H1 (cell line): ENCODE measurements at regions not wholly inside any gene's neighbourhood (a gene's known extent, or its start where the extent isn't known, plus 50 kb on each side); places are given as distances from the start of the nearest gene placed in this dataset.

Experiments used
- CTCF ChIA-PET: fragments of 300-600 bp; sonication (Branson Sonifier 250); formaldehyde crosslinking; loops from one replicate; lab custom pipeline; 2021; ENCODE audit not compliant: partially characterized antibody; lab: Charles Lee
- POLR2A ChIA-PET: fragments of 300-600 bp; sonication (Branson Sonifier 250); formaldehyde crosslinking; loops from one replicate; lab custom pipeline; 2021; ENCODE audit warnings: inconsistent platforms; ENCODE audit not compliant: partially characterized antibody; lab: Charles Lee
- DNase-seq, 2 experiments: peaks; one replicate each; pipeline versions ENCODE4 v3.0.0 to v3.0.0-alpha.2; 2010 to 2022; ENCODE audit warnings: low spot score in 2 of 2, low read depth in 1 of 2, mixed read lengths in 1 of 2
- FAIRE-seq: peaks from 2 replicates; lab custom pipeline; 2011; peaks lifted over from hg19 to GRCh38; lab: Jason Lieb, UNC
- H2AFZ ChIP-seq: 2 replicates; pipeline ENCODE4 v1.8.1; 2012; ENCODE audit warnings: low read length, inconsistent platforms
- H2AK5ac ChIP-seq: 2 replicates; pipeline ENCODE4 v1.6.1; 2013; ENCODE audit warnings: low read depth, low read length
- H2BK120ac ChIP-seq: replicated peaks from 2 replicates; pipeline ENCODE3; 2013; ENCODE audit warnings: low read depth, low read length, inconsistent platforms
- H2BK12ac ChIP-seq: 2 replicates; pipeline ENCODE4 v1.6.1; 2013; ENCODE audit warnings: low read depth, low read length
- H2BK15ac ChIP-seq: 2 replicates; pipeline ENCODE4 v1.6.1; 2013; ENCODE audit warnings: low read length
- H2BK20ac ChIP-seq: 2 replicates; pipeline ENCODE4 v1.6.1; 2013; ENCODE audit warnings: low read length
- H2BK5ac ChIP-seq: 2 replicates; pipeline ENCODE4 v1.6.1; 2013; ENCODE audit warnings: low read depth, low read length
- H3K14ac ChIP-seq: 2 replicates; pipeline ENCODE4 v1.6.1; 2013; ENCODE audit warnings: inconsistent platforms; ENCODE audit not compliant: insufficient read length
- H3K18ac ChIP-seq: 2 replicates; pipeline ENCODE4 v1.6.1; 2013; ENCODE audit warnings: low read length; ENCODE audit errors: extremely low read depth
- H3K23ac ChIP-seq: 2 replicates; pipeline ENCODE4 v1.6.1; 2013; ENCODE audit warnings: inconsistent platforms; ENCODE audit not compliant: insufficient read length
- H3K23me2 ChIP-seq: 2 replicates; pipeline ENCODE4 v1.6.1; 2013; ENCODE audit warnings: low read depth, low read length
- H3K27ac ChIP-seq: 2 replicates; pipeline ENCODE4 v1.6.1; 2011; ENCODE audit warnings: low read depth, low read length, inconsistent platforms
- H3K27me3 ChIP-seq, 4 experiments: replicated peaks in 1 of 4; 1 replicate in 1 of 4; 2 replicates in 3 of 4; pipeline versions ENCODE4 v1.6.1 to v1.8.1; 2011 to 2013; ENCODE audit warnings: low read length in 3 of 4, mild to moderate bottlenecking in 3 of 4, inconsistent platforms in 2 of 4, mixed read lengths in 2 of 4, moderate library complexity in 1 of 4; ENCODE audit not compliant: control insufficient read depth in 3 of 4, insufficient read depth in 3 of 4; ENCODE audit errors: extremely low read depth in 1 of 4
- H3K36me3 ChIP-seq, 4 experiments: 2 replicates each; pipeline versions ENCODE4 v1.6.1 to v1.8.1; 2011 to 2013; ENCODE audit warnings: mild to moderate bottlenecking in 4 of 4, low read length in 3 of 4, moderate library complexity in 2 of 4, control low read depth in 1 of 4, inconsistent platforms in 1 of 4; ENCODE audit not compliant: insufficient read depth in 4 of 4, control insufficient read depth in 2 of 4
- H3K4ac ChIP-seq: replicated peaks from 2 replicates; pipeline ENCODE3; 2013; ENCODE audit warnings: low read length, low read depth, mixed read lengths, inconsistent platforms; ENCODE audit not compliant: insufficient read length
- H3K4me1 ChIP-seq, 4 experiments: replicated peaks in 1 of 4; 1 replicate in 1 of 4; 2 replicates in 3 of 4; pipeline versions ENCODE4 v1.6.1 to v1.8.1; 2011 to 2013; ENCODE audit warnings: low read length in 3 of 4, inconsistent platforms in 2 of 4, mixed read lengths in 1 of 4; ENCODE audit not compliant: insufficient read depth in 4 of 4, control insufficient read depth in 3 of 4
- H3K4me2 ChIP-seq, 2 experiments: 2 replicates each; pipeline versions ENCODE4 v1.6.1 to v1.8.1; 2011 to 2013; ENCODE audit warnings: low read depth in 2 of 2, low read length in 2 of 2, control low read depth in 1 of 2, inconsistent platforms in 1 of 2, mild to moderate bottlenecking in 1 of 2; ENCODE audit not compliant: insufficient read depth in 1 of 2
- H3K4me3 ChIP-seq, 4 experiments: fragments of 200-600, 300-600 bp in 1 of 4; sonication (generic), shearing (Covaris generic), sonication (Bioruptor Twin) in 1 of 4; 2 replicates each; pipeline versions ENCODE4 v1.5.1 to v1.8.1; 2011 to 2016; ENCODE audit warnings: low read length in 4 of 4, low read depth in 3 of 4, control low read depth in 2 of 4, inconsistent platforms in 2 of 4, mild to moderate bottlenecking in 2 of 4, mixed read lengths in 1 of 4, moderate library complexity in 1 of 4; ENCODE audit not compliant: insufficient read depth in 2 of 4; ENCODE audit errors: extremely low read depth in 1 of 4
- H3K56ac ChIP-seq: replicated peaks from 2 replicates; pipeline ENCODE3; 2013; ENCODE audit warnings: low read depth, mild to moderate bottlenecking, mixed read lengths, low read length, inconsistent platforms; ENCODE audit not compliant: insufficient read length
- H3K79me1 ChIP-seq: 2 replicates; pipeline ENCODE4 v1.6.1; 2013; ENCODE audit warnings: low read depth, low read length, control low read depth
- H3K79me2 ChIP-seq, 2 experiments: 2 replicates each; pipeline versions ENCODE4 v1.6.1 to v1.8.1; 2012 to 2013; ENCODE audit warnings: low read length in 2 of 2, mild to moderate bottlenecking in 2 of 2, inconsistent platforms in 1 of 2; ENCODE audit not compliant: insufficient read depth in 2 of 2, control insufficient read depth in 1 of 2
- H3K9ac ChIP-seq, 4 experiments: replicated peaks in 1 of 4; 1 replicate in 1 of 4; 2 replicates in 3 of 4; pipeline versions ENCODE4 v1.6.1 to v1.8.1; 2011 to 2013; ENCODE audit warnings: low read depth in 3 of 4, low read length in 3 of 4, control low read depth in 2 of 4, mild to moderate bottlenecking in 2 of 4, moderate library complexity in 2 of 4, inconsistent platforms in 1 of 4; ENCODE audit errors: extremely low read depth in 1 of 4
- H3K9me3 ChIP-seq, 2 experiments: 2 replicates each; pipeline versions ENCODE4 v1.6.1 to v1.8.1; 2012 to 2013; ENCODE audit warnings: mild to moderate bottlenecking in 2 of 2, moderate library complexity in 2 of 2, control low read depth in 1 of 2, inconsistent platforms in 1 of 2, low read depth in 1 of 2, low read length in 1 of 2, mixed read lengths in 1 of 2; ENCODE audit not compliant: insufficient read depth in 2 of 2
- H4K20me1 ChIP-seq, 2 experiments: replicated peaks in 1 of 2; 2 replicates each; pipeline versions ENCODE3 to v1.8.1; 2011 to 2013; ENCODE audit warnings: inconsistent platforms in 2 of 2, low read length in 2 of 2, mild to moderate bottlenecking in 1 of 2; ENCODE audit not compliant: insufficient read depth in 2 of 2, control insufficient read depth in 1 of 2
- H4K5ac ChIP-seq: 2 replicates; pipeline ENCODE4 v1.6.1; 2013; ENCODE audit warnings: low read length, low read depth, mixed read lengths, inconsistent platforms; ENCODE audit not compliant: insufficient read length
- H4K8ac ChIP-seq: 2 replicates; pipeline ENCODE4 v1.8.0; 2013; ENCODE audit warnings: mild to moderate bottlenecking, moderate library complexity, low read length, inconsistent platforms; ENCODE audit not compliant: insufficient read depth; ENCODE audit errors: extremely low read depth
- H4K91ac ChIP-seq: replicated peaks from 2 replicates; pipeline ENCODE3; 2013; ENCODE audit warnings: low read length, mixed read lengths, inconsistent platforms; ENCODE audit not compliant: insufficient read length
- ASH2L ChIP-seq: fragments of 200-600, 300-600 bp; sonication (generic); IDR thresholded peaks from one replicate; pipeline ENCODE4 v1.7.1; 2017; ENCODE audit warnings: low read length
- BCL11A ChIP-seq, 2 experiments: IDR thresholded peaks; one replicate each; pipeline ENCODE4 v1.6.1; 2011; ENCODE audit warnings: low read depth in 2 of 2, low read length in 2 of 2, mild to moderate bottlenecking in 2 of 2
- CBX8 ChIP-seq: fragments of 300-800, 300-1000 bp; sonication (generic); IDR thresholded peaks from 2 replicates; pipeline ENCODE4 v1.7.1; 2016; ENCODE audit warnings: low read depth, low read length, borderline replicate concordance
- CHD1 ChIP-seq: IDR thresholded peaks from 2 replicates; pipeline ENCODE4 v1.6.1; 2012; ENCODE audit warnings: low read depth, low read length, improper control_type of control experiment
- CHD2 ChIP-seq: IDR thresholded peaks from 2 replicates; pipeline ENCODE4 v1.6.1; 2012; ENCODE audit warnings: low read length, improper control_type of control experiment
- GTF2F1 ChIP-seq: IDR thresholded peaks from 2 replicates; pipeline ENCODE4 v1.6.1; 2012; ENCODE audit warnings: low read depth, low read length, improper control_type of control experiment, borderline replicate concordance
- NRF1 ChIP-seq: IDR thresholded peaks from 2 replicates; pipeline ENCODE4 v1.6.1; 2011; ENCODE audit warnings: mild to moderate bottlenecking, low read depth, low read length, improper control_type of control experiment
- POLR2A ChIP-seq, 2 experiments: IDR thresholded peaks; 1 replicate in 1 of 2; 2 replicates in 1 of 2; pipeline ENCODE4 v1.6.1; 2011; ENCODE audit warnings: low read depth in 2 of 2, low read length in 2 of 2, mild to moderate bottlenecking in 2 of 2; ENCODE audit errors: control extremely low read depth in 1 of 2
- RBBP5 ChIP-seq: IDR thresholded peaks from 2 replicates; pipeline ENCODE4 v1.7.1; 2012; ENCODE audit warnings: low read depth, mild to moderate bottlenecking, inconsistent platforms, low read length, moderate library complexity, borderline replicate concordance
- TBP ChIP-seq: IDR thresholded peaks from 2 replicates; pipeline ENCODE4 v1.6.1; 2011; ENCODE audit warnings: low read depth, low read length, improper control_type of control experiment
- ZNF274 ChIP-seq: IDR thresholded peaks from 2 replicates; pipeline ENCODE4 v1.7.0; 2012; ENCODE audit warnings: low read length, borderline replicate concordance; ENCODE audit errors: extremely low read depth
- WGBS, 2 experiments: shearing (Covaris generic) in 1 of 2; methylation state at CpG; one replicate each; pipeline versions ENCODE4 v1.1.6 to v1.1.7; 2013 to 2015; ENCODE audit warnings: low lambda C conversion rate in 2 of 2, mixed read lengths in 2 of 2, inconsistent platforms in 1 of 2, low coverage in 1 of 2, missing lambda C conversion rate in 1 of 2; ENCODE audit not compliant: insufficient replicate concordance in 2 of 2, insufficient coverage in 1 of 2, insufficient read length in 1 of 2; ENCODE audit errors: extremely low coverage in 1 of 2, missing lambda C conversion rate in 1 of 2; 5-methylcytosine and 5-hydroxymethylcytosine counted together
- TF ChIP-seq, protein P1 (sequence below): IDR thresholded peaks from 2 replicates; pipeline ENCODE4 v1.6.1; 2012; ENCODE audit warnings: low read length, inconsistent platforms
- TF ChIP-seq, protein P2 (sequence below): IDR thresholded peaks from 2 replicates; pipeline ENCODE4 v1.6.1; 2011; ENCODE audit warnings: low read length, improper control_type of control experiment

DNA sequence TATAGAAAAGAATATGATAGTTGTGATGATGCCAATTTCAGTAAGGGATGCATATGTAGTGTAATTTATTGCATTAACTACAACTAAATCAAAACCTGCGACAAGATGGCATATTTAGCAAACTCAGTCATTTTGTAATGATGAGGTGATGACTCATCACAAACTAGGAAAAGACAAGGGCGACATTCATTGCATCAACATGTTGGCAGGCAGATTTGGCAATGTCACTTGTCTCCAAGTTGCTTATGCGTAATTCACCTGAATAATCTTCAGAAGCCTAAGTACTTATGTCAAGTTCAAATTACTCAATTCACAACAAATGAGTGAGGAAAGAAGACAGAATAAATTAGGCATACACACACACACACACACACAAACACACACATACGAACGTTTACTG, 273.2 kb upstream of the RGPD4 start:
- DNase-seq, result no peak
- 92% methylated on average over 5 of the region's 5 CpGs; no CpG with 5 or more reads in 1 of the 2 experiments for WGBS, 2 experiments
- no peak overlapping the region for H3K23ac ChIP-seq
- TF ChIP-seq CBX8 (no peak), POLR2A (IDR thresholded peaks at IDR 0.05; ENCODE audit: control extremely low read depth in 1 of 2, low read depth in 2 of 2, low read length in 2 of 2) (no peak), ZNF274 (no peak), GTF2F1 (no peak), BCL11A (IDR thresholded peaks at IDR 0.05; ENCODE audit: low read depth in 2 of 2, low read length in 2 of 2) (no peak), CHD1 (no peak), CHD2 (no peak), ASH2L (no peak), NRF1 (no peak), RBBP5 (no peak), TBP (no peak)
- TF ChIP-seq, protein P1, sequence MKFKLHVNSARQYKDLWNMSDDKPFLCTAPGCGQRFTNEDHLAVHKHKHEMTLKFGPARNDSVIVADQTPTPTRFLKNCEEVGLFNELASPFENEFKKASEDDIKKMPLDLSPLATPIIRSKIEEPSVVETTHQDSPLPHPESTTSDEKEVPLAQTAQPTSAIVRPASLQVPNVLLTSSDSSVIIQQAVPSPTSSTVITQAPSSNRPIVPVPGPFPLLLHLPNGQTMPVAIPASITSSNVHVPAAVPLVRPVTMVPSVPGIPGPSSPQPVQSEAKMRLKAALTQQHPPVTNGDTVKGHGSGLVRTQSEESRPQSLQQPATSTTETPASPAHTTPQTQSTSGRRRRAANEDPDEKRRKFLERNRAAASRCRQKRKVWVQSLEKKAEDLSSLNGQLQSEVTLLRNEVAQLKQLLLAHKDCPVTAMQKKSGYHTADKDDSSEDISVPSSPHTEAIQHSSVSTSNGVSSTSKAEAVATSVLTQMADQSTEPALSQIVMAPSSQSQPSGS, result no peak
- TF ChIP-seq, protein P2, sequence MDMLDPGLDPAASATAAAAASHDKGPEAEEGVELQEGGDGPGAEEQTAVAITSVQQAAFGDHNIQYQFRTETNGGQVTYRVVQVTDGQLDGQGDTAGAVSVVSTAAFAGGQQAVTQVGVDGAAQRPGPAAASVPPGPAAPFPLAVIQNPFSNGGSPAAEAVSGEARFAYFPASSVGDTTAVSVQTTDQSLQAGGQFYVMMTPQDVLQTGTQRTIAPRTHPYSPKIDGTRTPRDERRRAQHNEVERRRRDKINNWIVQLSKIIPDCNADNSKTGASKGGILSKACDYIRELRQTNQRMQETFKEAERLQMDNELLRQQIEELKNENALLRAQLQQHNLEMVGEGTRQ, result no peak

More for the DNA sequence above, 273.2 kb upstream of the RGPD4 start:
- H3K4me1 ChIP-seq, result no peaks in the 10 kb centered on the region
- no peak overlapping the region for H3K27ac ChIP-seq
- H3K9ac ChIP-seq, result no peak overlapping the region
- no peak overlapping the region for H2AFZ ChIP-seq
- no peaks in the 10 kb centered on the region for H3K79me1 ChIP-seq
- H3K14ac ChIP-seq, result no peak overlapping the region
- peak; percentile 28 for FAIRE-seq
- H3K36me3 ChIP-seq, result no peaks in the 10 kb centered on the region
- H3K23me2 ChIP-seq, result no peaks in the 10 kb centered on the region
- H3K56ac ChIP-seq, result no peak overlapping the region
- no peak overlapping the region for H2BK120ac ChIP-seq
- no peak overlapping the region for H2BK15ac ChIP-seq
- H2BK12ac ChIP-seq, result no peak overlapping the region
- H2AK5ac ChIP-seq, result no peak overlapping the region
- no peak overlapping the region for H4K5ac ChIP-seq
- POLR2A ChIA-PET, result no interaction called here
- H3K4me3 ChIP-seq, result no peak overlapping the region
- H4K91ac ChIP-seq, result no peak overlapping the region
- no peak overlapping the region for H3K4me2 ChIP-seq
- H4K8ac ChIP-seq, result no peak overlapping the region
- CTCF ChIA-PET, result no interaction called here
- peaks cover 22% of the 10 kb centered on the region in 2 experiments for H3K9me3 ChIP-seq
- no peak overlapping the region for H3K18ac ChIP-seq
- no peaks in the 10 kb centered on the region for H3K79me2 ChIP-seq
- H3K4ac ChIP-seq, result no peak overlapping the region
- no peaks in the 10 kb centered on the region for H4K20me1 ChIP-seq
- no peak overlapping the region for H2BK20ac ChIP-seq
- no peaks in the 10 kb centered on the region for H3K27me3 ChIP-seq
- H2BK5ac ChIP-seq, result no peak overlapping the region
